Progenitor cell of endocrine pancreas (in vitro differentiated cells): ENCODE measurements at regions not wholly inside any gene's neighbourhood (a gene's known extent, or its start where the extent isn't known, plus 50 kb on each side); places are given as distances from the start of the nearest gene placed in this dataset.
"Not testable (repeated sequence)": the region's sequence is repeated elsewhere in the genome, so short reads cannot be mapped to it uniquely, and the experiment has no call there.

ENCODE experiments used
- DNase-seq: peaks from one replicate; pipeline ENCODE4 v3.0.0; 2021; ENCODE audit warnings: low spot score; ENCODE audit not compliant: unreplicated experiment
- H3K27ac Mint-ChIP-seq: 2 replicates; pipeline ENCODE4 v1.8.0; 2021; ENCODE audit warnings: mild to moderate bottlenecking, moderate library complexity, mixed read lengths
- H3K27me3 Mint-ChIP-seq: 2 replicates; pipeline ENCODE4 v1.8.0; 2021; ENCODE audit warnings: mixed read lengths
- H3K36me3 Mint-ChIP-seq: 2 replicates; pipeline ENCODE4 v1.8.0; 2022; ENCODE audit warnings: mixed read lengths; ENCODE audit not compliant: insufficient read depth
- H3K4me1 Mint-ChIP-seq: 2 replicates; pipeline ENCODE4 v1.8.0; 2021; ENCODE audit warnings: low read depth, mixed read lengths
- H3K4me3 Mint-ChIP-seq: 2 replicates; pipeline ENCODE4 v1.8.0; 2021; ENCODE audit warnings: low read depth, mild to moderate bottlenecking, moderate library complexity, mixed read lengths
- H3K9me3 Mint-ChIP-seq: 2 replicates; pipeline ENCODE4 v1.8.0; 2021; ENCODE audit warnings: low read depth, mixed read lengths
- CTCF ChIP-seq: fragments of 200-600 bp; sonication (generic); IDR thresholded peaks from one replicate; pipeline ENCODE4 v1.5.0; 2021; ENCODE audit warnings: antibody characterized with exemption, mild to moderate bottlenecking; ENCODE audit not compliant: unreplicated experiment

- peaks cover 2% of the 10 kb centered on the region for H3K4me1 Mint-ChIP-seq
- DNase-seq = no peak
- no peak overlapping the region for H3K27ac Mint-ChIP-seq
- H3K36me3 Mint-ChIP-seq = no peaks in the 10 kb centered on the region
- no peak for TF ChIP-seq CTCF
- no peaks in the 10 kb centered on the region for H3K9me3 Mint-ChIP-seq
- H3K27me3 Mint-ChIP-seq = no peaks in the 10 kb centered on the region
- no peak overlapping the region for H3K4me3 Mint-ChIP-seq
Observed at GRCh38 chr5:38677636-38678035, 121.2 kb upstream of the LIFR start.

- no peak overlapping the region for H3K27ac Mint-ChIP-seq
- no peak for TF ChIP-seq CTCF
- DNase-seq = no peak
- H3K9me3 Mint-ChIP-seq = no peaks in the 10 kb centered on the region
- H3K36me3 Mint-ChIP-seq = no peaks in the 10 kb centered on the region
- H3K4me1 Mint-ChIP-seq = peaks cover 1% of the 10 kb centered on the region
- H3K4me3 Mint-ChIP-seq = no peak overlapping the region
- no peaks in the 10 kb centered on the region for H3K27me3 Mint-ChIP-seq
Observed at GRCh38 chr5:38678076-38678475, 121.6 kb upstream of the LIFR start.

- not testable (repeated sequence) for H3K27ac Mint-ChIP-seq, DNase-seq, H3K27me3 Mint-ChIP-seq, H3K4me3 Mint-ChIP-seq, H3K4me1 Mint-ChIP-seq, H3K9me3 Mint-ChIP-seq, H3K36me3 Mint-ChIP-seq
Observed at GRCh38 chr5:38678697-38679096, 122.3 kb upstream of the LIFR start.

- no peak overlapping the region for H3K27ac Mint-ChIP-seq
- no peaks in the 10 kb centered on the region for H3K36me3 Mint-ChIP-seq
- no peak for TF ChIP-seq CTCF
- peaks cover 1% of the 10 kb centered on the region for H3K4me1 Mint-ChIP-seq
- no peaks in the 10 kb centered on the region for H3K27me3 Mint-ChIP-seq
- no peak for DNase-seq
- H3K4me3 Mint-ChIP-seq = no peak overlapping the region
- H3K9me3 Mint-ChIP-seq = no peaks in the 10 kb centered on the region
Observed at GRCh38 chr5:38680094-38680825, 123.8 kb upstream of the LIFR start.

- Mint-ChIP-seq H3K27me3 (no peaks in the 10 kb centered on the region), H3K4me3 (no peak overlapping the region), H3K4me1 (peaks cover 1% of the 10 kb centered on the region), H3K36me3 (no peaks in the 10 kb centered on the region), H3K27ac (no peak overlapping the region), H3K9me3 (no peaks in the 10 kb centered on the region)
- no peak for DNase-seq
- TF ChIP-seq CTCF = no peak
Observed at GRCh38 chr5:38681029-38681706, 124.7 kb upstream of the LIFR start.

GRCh38 chr5:38681966-38682365, 125.5 kb upstream of the LIFR start:
- Mint-ChIP-seq H3K36me3 (no peaks in the 10 kb centered on the region), H3K4me3 (no peak overlapping the region), H3K27ac (no peak overlapping the region)

More at GRCh38 chr5:38681966-38682365, 125.5 kb upstream of the LIFR start:
- TF ChIP-seq CTCF = no peak
- DNase-seq = no peak
- H3K4me1 Mint-ChIP-seq = peaks cover 1% of the 10 kb centered on the region
- peaks cover 2% of the 10 kb centered on the region for H3K27me3 Mint-ChIP-seq
- H3K9me3 Mint-ChIP-seq = no peaks in the 10 kb centered on the region
